ENCODE measurements at regions not wholly inside any gene's neighbourhood (a gene's known extent, or its start where the extent isn't known, plus 50 kb on each side); places are given as distances from the start of the nearest gene placed in this dataset.

DNA sequence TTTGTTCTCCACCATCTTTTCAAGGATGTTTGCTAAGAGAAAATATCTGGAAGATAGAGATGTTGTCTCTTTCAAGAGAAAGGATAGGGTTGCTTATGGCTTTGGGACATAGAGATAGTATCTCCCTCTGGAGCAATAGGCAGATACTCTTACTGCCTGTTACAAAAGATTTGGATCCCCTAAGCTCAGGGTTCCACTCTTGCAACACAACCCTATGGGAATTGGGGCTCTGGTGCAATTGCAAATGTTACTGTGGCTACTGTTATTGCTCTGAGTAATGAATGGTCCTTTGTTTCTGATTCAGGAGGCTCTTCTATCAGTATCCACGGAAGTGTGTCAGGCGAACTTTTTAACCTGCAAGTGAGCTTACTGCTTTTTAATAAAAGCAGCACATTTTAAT, 88.8 kb downstream of the GPR85 start:
- Histone ChIP-seq H3K4me1 (ENCODE audit: control insufficient read depth, insufficient read depth, low read length, poor library complexity, severe bottlenecking) (peaks cover 5% of the 10 kb centered on the region), H3K4me3 (ENCODE audit: extremely low read depth, insufficient read depth, low read length, poor library complexity, severe bottlenecking) (no peak overlapping the region), H3K36me3 (ENCODE audit: control insufficient read depth, insufficient read depth, low read length) (no peaks in the 10 kb centered on the region), H3K27ac (ENCODE audit: low read depth, low read length, severe bottlenecking) (no peak overlapping the region), H3K9me3 (ENCODE audit: control insufficient read depth, low read length) (no peaks in the 10 kb centered on the region)
- WGBS, 2 experiments (ENCODE audit: insufficient coverage in 2 of 2): no CpG with 5 or more reads among the region's 2 CpGs

DNA sequence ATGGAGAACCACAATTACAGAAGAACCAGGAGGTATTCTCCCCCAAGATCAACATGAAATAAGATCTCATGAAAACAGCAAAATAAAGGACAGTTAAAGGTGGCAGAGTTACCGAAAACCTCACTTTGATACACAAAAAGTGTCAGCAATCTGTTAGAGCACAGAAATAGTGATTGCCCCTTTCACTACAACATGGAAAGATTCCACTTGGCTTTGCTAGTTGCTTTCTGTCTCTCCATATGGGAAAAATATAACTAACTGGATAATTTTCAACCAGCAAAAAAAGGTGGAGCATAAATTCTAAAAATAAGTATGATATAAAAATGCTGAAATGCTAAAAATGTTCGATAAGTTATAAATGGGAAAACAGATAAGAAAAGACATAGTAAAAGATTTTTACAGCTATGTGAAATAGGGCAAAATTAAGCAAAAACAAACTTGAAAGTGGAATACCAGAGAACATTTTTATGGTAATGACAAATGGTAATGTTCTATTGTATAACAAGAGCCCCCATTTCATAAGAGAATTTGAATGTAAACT, 90.2 kb downstream of the GPR85 start:
- Histone ChIP-seq H3K9me3 (ENCODE audit: control insufficient read depth, low read length) (no peaks in the 10 kb centered on the region), H3K27ac (ENCODE audit: low read depth, low read length, severe bottlenecking) (no peak overlapping the region), H3K4me3 (ENCODE audit: extremely low read depth, insufficient read depth, low read length, poor library complexity, severe bottlenecking) (no peak overlapping the region), H3K4me1 (ENCODE audit: control insufficient read depth, insufficient read depth, low read length, poor library complexity, severe bottlenecking) (peaks cover 5% of the 10 kb centered on the region), H3K36me3 (ENCODE audit: control insufficient read depth, insufficient read depth, low read length) (no peaks in the 10 kb centered on the region)
- 50 to 80% methylated on average over 1 of the region's 2 CpGs for WGBS, 2 experiments (ENCODE audit: insufficient coverage in 2 of 2)

DNA sequence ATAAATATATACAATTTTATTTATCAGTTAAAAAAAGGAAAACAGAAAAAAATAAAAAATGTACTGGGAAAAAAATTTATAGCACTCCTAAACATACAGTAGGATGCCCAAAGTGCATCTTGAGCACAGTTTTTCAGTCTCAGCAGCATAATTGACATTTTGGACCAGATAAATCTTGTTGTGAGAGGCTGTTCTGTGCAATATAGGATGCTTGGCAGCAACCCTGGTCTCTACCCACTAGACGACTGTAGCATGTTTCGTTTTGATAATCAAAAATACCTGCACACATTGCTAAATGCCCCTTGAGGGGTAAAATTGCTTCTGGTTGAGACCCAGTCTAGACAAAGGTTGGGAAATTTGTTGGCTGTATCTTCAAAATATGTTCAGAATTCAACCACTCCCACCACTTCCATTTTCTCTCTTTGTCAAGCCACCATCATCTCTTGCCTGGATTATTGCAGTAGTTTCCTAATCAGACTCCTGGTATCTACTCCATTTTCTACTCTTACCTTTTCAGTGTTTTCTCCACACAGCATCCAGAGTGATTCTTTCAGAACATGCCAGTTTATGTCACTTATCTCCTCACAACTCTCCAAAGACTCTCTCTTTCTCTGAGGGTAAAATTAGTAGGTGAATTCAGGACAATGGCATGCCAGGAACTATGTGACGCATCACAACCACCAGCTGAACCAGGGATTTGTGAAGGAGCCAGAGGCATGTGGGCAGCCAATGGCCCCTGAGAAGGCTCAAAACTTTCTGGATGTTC, 91.4 kb downstream of the GPR85 start:
- H3K9me3 ChIP-seq (ENCODE audit: control insufficient read depth, low read length): no peaks in the 10 kb centered on the region
- peak overlapping the region; percentile 42 for H3K27ac ChIP-seq (ENCODE audit: low read depth, low read length, severe bottlenecking)
- no peak overlapping the region for H3K4me3 ChIP-seq (ENCODE audit: extremely low read depth, insufficient read depth, low read length, poor library complexity, severe bottlenecking)
- peaks cover 5% of the 10 kb centered on the region for H3K4me1 ChIP-seq (ENCODE audit: control insufficient read depth, insufficient read depth, low read length, poor library complexity, severe bottlenecking)
- H3K36me3 ChIP-seq (ENCODE audit: control insufficient read depth, insufficient read depth, low read length): no peaks in the 10 kb centered on the region
- 80 to 90% methylated on average over 1 to 3 of the region's 3 CpGs for WGBS, 2 experiments (ENCODE audit: insufficient coverage in 2 of 2)

DNA sequence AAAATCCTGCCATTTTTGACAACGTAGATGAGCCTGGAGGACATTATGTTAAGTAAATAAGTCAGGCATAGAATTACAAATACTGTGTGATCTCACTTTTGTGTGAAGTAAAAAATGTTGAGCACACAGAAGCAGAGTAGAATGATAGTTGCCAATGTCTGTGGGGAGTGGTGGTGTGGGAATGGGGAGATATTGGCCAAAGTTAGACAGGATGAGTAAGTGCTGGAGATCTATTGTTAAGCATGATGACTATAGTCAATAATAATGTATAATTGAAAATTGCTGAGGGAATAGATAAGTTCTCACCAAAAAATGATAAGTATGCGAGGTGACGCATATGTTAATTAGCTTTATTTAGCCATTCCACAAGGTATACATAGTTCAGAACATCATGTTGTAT, 92.0 kb downstream of the GPR85 start:
- H3K4me3 ChIP-seq (ENCODE audit: extremely low read depth, insufficient read depth, low read length, poor library complexity, severe bottlenecking): no peak overlapping the region
- H3K4me1 ChIP-seq (ENCODE audit: control insufficient read depth, insufficient read depth, low read length, poor library complexity, severe bottlenecking): peaks cover 10% of the 10 kb centered on the region
- no peaks in the 10 kb centered on the region for H3K9me3 ChIP-seq (ENCODE audit: control insufficient read depth, low read length)
- H3K27ac ChIP-seq (ENCODE audit: low read depth, low read length, severe bottlenecking): no peak overlapping the region
- no peaks in the 10 kb centered on the region for H3K36me3 ChIP-seq (ENCODE audit: control insufficient read depth, insufficient read depth, low read length)
- WGBS, 2 experiments (ENCODE audit: insufficient coverage in 2 of 2): 100% methylated on average over 1 of the region's 3 CpGs; no CpG with 5 or more reads in 1 of the 2 experiments

DNA sequence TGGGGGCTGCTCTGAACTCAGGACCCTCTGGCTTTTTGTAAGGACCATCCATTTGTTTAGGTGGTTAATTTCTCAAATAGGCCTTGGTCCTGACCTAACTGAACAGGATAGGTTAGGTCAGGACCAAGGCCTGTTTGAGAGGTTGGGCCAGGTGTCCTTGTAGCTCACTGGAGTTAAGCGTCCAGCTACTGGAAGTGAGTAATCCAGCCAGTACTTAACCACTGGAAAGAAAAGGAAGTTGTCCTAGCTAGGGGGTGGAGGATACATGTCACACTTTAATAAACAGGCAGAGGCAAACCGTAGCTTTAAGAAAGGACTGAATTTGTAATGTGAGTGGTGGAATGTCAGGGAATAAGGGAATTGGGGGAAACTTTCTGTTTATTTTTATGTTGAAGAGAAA, 96.0 kb downstream of the GPR85 start:
- WGBS, 2 experiments (ENCODE audit: insufficient coverage in 2 of 2): 57 to 100% methylated on average over 1 to 2 of the region's 2 CpGs
- peaks cover 35% of the 10 kb centered on the region for H3K4me1 ChIP-seq (ENCODE audit: control insufficient read depth, insufficient read depth, low read length, poor library complexity, severe bottlenecking)

DNA sequence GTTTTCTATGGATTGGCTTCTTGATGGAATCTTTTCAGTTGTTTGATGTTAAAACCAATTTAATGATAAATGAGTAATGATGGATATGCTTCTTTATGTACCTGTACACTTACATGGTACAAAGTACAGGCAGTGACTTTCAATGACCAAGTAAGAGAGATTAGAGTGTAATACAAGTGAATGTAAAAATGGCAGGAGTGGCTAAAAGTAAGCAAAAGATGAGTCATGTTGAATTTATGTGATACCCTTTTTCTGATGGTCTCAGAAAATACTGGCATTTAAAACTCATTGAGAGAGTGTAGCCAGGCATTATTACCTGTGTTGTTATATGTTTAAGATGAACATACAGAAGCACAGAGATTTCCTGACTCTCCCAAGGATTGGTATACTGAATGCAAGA, 97.1 kb downstream of the GPR85 start:
- H3K4me1 ChIP-seq (ENCODE audit: control insufficient read depth, insufficient read depth, low read length, poor library complexity, severe bottlenecking): peaks cover 39% of the 10 kb centered on the region
- H3K36me3 ChIP-seq (ENCODE audit: control insufficient read depth, insufficient read depth, low read length): no peaks in the 10 kb centered on the region
- no peak overlapping the region for H3K4me3 ChIP-seq (ENCODE audit: extremely low read depth, insufficient read depth, low read length, poor library complexity, severe bottlenecking)
- H3K27ac ChIP-seq (ENCODE audit: low read depth, low read length, severe bottlenecking): no peak overlapping the region
- H3K9me3 ChIP-seq (ENCODE audit: control insufficient read depth, low read length): no peaks in the 10 kb centered on the region

More for the DNA sequence above, 96.0 kb downstream of the GPR85 start:
- Histone ChIP-seq H3K4me3 (ENCODE audit: extremely low read depth, insufficient read depth, low read length, poor library complexity, severe bottlenecking) (no peak overlapping the region), H3K9me3 (ENCODE audit: control insufficient read depth, low read length) (no peaks in the 10 kb centered on the region), H3K36me3 (ENCODE audit: control insufficient read depth, insufficient read depth, low read length) (no peaks in the 10 kb centered on the region), H3K27ac (ENCODE audit: low read depth, low read length, severe bottlenecking) (no peak overlapping the region)

DNA sequence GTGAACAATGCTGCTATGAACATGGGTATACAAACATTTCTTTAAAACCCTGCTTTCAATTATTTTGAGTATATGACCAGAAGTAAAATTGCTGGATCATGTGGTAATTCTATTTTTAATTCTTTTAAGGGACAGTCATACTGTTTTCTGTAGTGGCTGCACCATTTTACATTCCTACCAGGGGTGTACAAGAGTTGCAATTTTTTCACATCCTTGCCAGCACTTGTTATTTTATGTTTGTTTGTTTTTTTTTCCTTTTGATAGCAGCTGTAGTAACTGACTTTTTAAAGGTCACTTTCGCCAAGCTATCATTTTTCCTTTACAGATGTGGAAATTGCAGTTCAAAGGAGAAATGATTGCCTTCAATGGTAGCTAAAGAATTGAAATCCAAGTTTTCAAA, 99.5 kb downstream of the GPR85 start:
- peak overlapping the region; percentile 87 for H3K27ac ChIP-seq (ENCODE audit: low read depth, low read length, severe bottlenecking)
- peaks cover 39% of the 10 kb centered on the region for H3K4me1 ChIP-seq (ENCODE audit: control insufficient read depth, insufficient read depth, low read length, poor library complexity, severe bottlenecking)
- WGBS, 2 experiments (ENCODE audit: insufficient coverage in 2 of 2): no CpG with 5 or more reads among the region's 1 CpG
- no peaks in the 10 kb centered on the region for H3K36me3 ChIP-seq (ENCODE audit: control insufficient read depth, insufficient read depth, low read length)
- no peak overlapping the region for H3K4me3 ChIP-seq (ENCODE audit: extremely low read depth, insufficient read depth, low read length, poor library complexity, severe bottlenecking)
- no peaks in the 10 kb centered on the region for H3K9me3 ChIP-seq (ENCODE audit: control insufficient read depth, low read length)

DNA sequence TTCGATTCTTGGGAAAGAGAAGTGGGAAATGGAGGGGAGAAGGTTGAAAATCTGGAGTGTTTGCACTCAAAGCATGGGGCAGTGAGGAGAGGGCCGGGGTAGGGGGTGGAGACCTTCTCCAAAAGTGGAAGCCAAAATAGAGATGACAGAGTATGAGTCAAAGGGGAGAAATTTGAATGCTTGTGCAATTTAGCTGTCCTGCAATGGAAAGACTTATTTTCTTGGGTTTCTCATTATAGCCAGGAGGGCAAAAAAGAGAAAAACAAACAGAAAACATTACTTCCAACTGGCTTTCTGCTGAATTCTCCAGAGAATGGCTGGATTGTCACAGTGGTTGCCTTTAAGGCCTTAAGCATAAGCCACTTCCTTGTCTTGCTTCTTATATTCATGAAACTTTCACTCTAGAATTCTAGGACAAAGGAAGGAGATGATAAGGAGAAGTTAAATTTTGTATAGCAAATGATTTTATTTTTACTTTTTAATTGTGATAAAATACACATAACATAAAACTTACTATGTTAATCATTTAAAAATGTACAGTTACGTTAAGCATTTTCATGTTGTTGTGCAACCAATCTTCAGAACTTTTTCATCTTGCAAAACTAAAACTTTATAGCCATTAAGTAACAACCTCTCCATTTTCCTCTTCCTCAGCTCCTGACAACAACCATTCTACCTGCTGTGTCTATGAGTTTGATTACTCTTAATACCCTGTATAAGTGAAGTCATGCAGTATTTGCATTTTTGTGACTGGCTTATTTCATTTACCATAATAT, 100.2 kb downstream of the GPR85 start:
- H3K27ac ChIP-seq (ENCODE audit: low read depth, low read length, severe bottlenecking): peak overlapping the region; percentile 87
- H3K36me3 ChIP-seq (ENCODE audit: control insufficient read depth, insufficient read depth, low read length): no peaks in the 10 kb centered on the region
- H3K9me3 ChIP-seq (ENCODE audit: control insufficient read depth, low read length): no peaks in the 10 kb centered on the region
- 61 to 70% methylated on average over 2 of the region's 3 CpGs for WGBS, 2 experiments (ENCODE audit: insufficient coverage in 2 of 2)
- peaks cover 39% of the 10 kb centered on the region for H3K4me1 ChIP-seq (ENCODE audit: control insufficient read depth, insufficient read depth, low read length, poor library complexity, severe bottlenecking)
- no peak overlapping the region for H3K4me3 ChIP-seq (ENCODE audit: extremely low read depth, insufficient read depth, low read length, poor library complexity, severe bottlenecking)

DNA sequence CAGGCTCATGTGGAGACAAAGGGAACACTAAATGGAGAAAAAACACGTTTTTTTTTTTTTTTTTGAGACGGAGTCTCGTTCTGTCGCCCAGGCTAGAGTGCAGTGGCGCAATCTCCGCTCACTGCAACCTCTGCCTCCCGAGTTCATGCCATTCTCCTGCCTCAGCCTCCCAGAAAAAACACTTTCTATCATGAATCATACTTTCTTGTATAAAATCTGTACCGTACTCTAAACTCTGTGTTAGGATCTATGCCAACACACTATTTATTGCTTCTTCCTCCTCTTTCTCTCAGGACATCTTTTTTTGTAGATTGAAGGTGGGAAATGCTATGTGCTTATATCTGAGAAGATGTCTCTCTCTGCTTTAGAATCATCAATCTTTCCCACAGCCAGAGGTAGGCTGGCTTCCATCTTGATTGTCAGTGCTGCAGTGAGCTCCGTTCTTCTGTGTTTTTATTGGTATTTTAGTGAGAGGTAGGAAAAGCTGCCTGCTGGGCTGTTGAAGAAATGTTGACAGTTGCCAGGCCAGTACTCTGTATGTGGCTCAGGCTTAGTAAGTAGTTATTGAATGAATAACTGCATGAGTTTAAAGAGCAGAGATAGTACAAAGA, 101.1 kb downstream of the GPR85 start:
- Histone ChIP-seq H3K9me3 (ENCODE audit: control insufficient read depth, low read length) (no peaks in the 10 kb centered on the region), H3K27ac (ENCODE audit: low read depth, low read length, severe bottlenecking) (peak overlapping the region; percentile 87), H3K36me3 (ENCODE audit: control insufficient read depth, insufficient read depth, low read length) (no peaks in the 10 kb centered on the region), H3K4me3 (ENCODE audit: extremely low read depth, insufficient read depth, low read length, poor library complexity, severe bottlenecking) (no peak overlapping the region), H3K4me1 (ENCODE audit: control insufficient read depth, insufficient read depth, low read length, poor library complexity, severe bottlenecking) (peaks cover 39% of the 10 kb centered on the region)
- 58 to 65% methylated on average over 6 of the region's 9 CpGs for WGBS, 2 experiments (ENCODE audit: insufficient coverage in 2 of 2)

DNA sequence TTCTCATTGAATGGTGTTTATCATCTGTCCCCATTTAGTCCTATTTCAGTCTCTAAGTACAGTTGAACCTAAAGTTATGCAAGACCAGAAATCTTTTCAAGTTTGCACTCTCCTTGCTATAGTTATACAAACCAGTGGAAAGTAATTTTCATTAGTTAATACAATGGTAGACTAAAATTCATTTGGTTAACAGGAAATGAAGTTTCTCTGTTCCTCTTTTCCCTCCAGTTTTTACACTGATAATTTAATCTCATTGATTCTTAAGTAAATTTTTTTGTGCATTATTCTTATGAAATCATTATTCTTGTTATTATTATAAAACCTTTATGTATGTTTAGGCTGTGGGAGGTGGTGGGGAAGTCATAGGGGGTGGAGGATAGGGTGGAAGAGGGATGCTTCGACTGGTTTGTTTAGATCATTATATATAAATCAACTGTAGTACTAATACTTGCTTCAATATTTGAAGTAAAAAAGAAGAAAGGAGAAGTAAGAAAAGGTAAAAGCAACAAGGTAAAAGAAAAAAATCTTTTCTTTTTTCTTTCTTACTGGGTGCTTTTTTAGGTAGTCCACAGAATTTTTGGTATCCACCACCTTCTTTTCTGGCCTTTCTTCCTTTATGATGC, 104.1 kb downstream of the GPR85 start:
- Histone ChIP-seq H3K9me3 (ENCODE audit: control insufficient read depth, low read length) (no peaks in the 10 kb centered on the region), H3K4me3 (ENCODE audit: extremely low read depth, insufficient read depth, low read length, poor library complexity, severe bottlenecking) (no peak overlapping the region), H3K36me3 (ENCODE audit: control insufficient read depth, insufficient read depth, low read length) (no peaks in the 10 kb centered on the region), H3K4me1 (ENCODE audit: control insufficient read depth, insufficient read depth, low read length, poor library complexity, severe bottlenecking) (peaks cover 21% of the 10 kb centered on the region), H3K27ac (ENCODE audit: low read depth, low read length, severe bottlenecking) (no peak overlapping the region)
- WGBS, 2 experiments (ENCODE audit: insufficient coverage in 2 of 2): no CpG with 5 or more reads among the region's 1 CpG
